22Rv1 (cell line): ENCODE measurements at regions not wholly inside any gene's neighbourhood (a gene's known extent, or its start where the extent isn't known, plus 50 kb on each side); places are given as distances from the start of the nearest gene placed in this dataset.

Experiments used
- CTCF ChIP-seq: fragments of 450-650 bp; IDR thresholded peaks from 2 replicates; pipeline ENCODE4 v1.5.1; 2017; ENCODE audit warnings: mild to moderate bottlenecking
- ZFX ChIP-seq: fragments of 450-650 bp; IDR thresholded peaks from 2 replicates; pipeline ENCODE4 v1.6.1; 2017; ENCODE audit warnings: antibody characterized with exemption, borderline replicate concordance

GRCh38 chr10:108384378-108384777 is 1219.9 kb upstream of the SORCS1 start:
- no peak for TF ChIP-seq CTCF
- TF ChIP-seq ZFX, result no peak
